SK-N-SH (cell line): ENCODE measurements at regions not wholly inside any gene's neighbourhood (a gene's known extent, or its start where the extent isn't known, plus 50 kb on each side); places are given as distances from the start of the nearest gene placed in this dataset.

Source experiments
- CTCF ChIP-seq: fragments of 200-600 bp; sonication (generic); IDR thresholded peaks from 2 replicates; pipeline ENCODE4 v1.6.1; 2017; ENCODE audit warnings: antibody characterized with exemption, mild to moderate bottlenecking, moderate library complexity
- EZH2phosphoT487 ChIP-seq: fragments of 200-600 bp; sonication (generic); IDR thresholded peaks from 2 replicates; pipeline ENCODE4 v1.6.1; 2017; ENCODE audit warnings: low read depth, mixed run types, mild to moderate bottlenecking, antibody characterized with exemption, moderate library complexity, borderline replicate concordance
- POLR2AphosphoS5 ChIP-seq: IDR thresholded peaks from 2 replicates; pipeline ENCODE4 v1.6.1; 2012; ENCODE audit warnings: low read depth, low read length
- RFX5 ChIP-seq: IDR thresholded peaks from 2 replicates; pipeline ENCODE4 v1.6.1; 2012; ENCODE audit warnings: mild to moderate bottlenecking, improper control_type of control experiment, low read length
- SMC3 ChIP-seq: IDR thresholded peaks from 2 replicates; pipeline ENCODE4 v1.6.1; 2012; ENCODE audit warnings: low read depth, low read length, improper control_type of control experiment
- USF1 ChIP-seq: IDR thresholded peaks from 2 replicates; pipeline ENCODE4 v1.4.0; 2012; ENCODE audit warnings: low read depth, borderline replicate concordance

GRCh38 chr2:19295998-19296502 is 62.4 kb downstream of the OSR1 start:
- TF ChIP-seq POLR2AphosphoS5 (no peak), CTCF (no peak), SMC3 (no peak), RFX5 (no peak), USF1 (no peak), EZH2phosphoT487 (no peak)
